HFF-Myc (cell line): ENCODE measurements at regions not wholly inside any gene's neighbourhood (a gene's known extent, or its start where the extent isn't known, plus 50 kb on each side); places are given as distances from the start of the nearest gene placed in this dataset.

ENCODE experiments used
- DNase-seq: peaks from one replicate; pipeline ENCODE4 v3.0.0-alpha.2; 2011; ENCODE audit warnings: low read depth; ENCODE audit errors: extremely low read depth
- H3K4me3 ChIP-seq: replicated peaks from 2 replicates; pipeline ENCODE4 v1.5.1; 2011; ENCODE audit warnings: low read depth, mild to moderate bottlenecking, control low read depth, low read length
- CTCF ChIP-seq: IDR thresholded peaks from 2 replicates; pipeline ENCODE4 v1.5.1; 2012; ENCODE audit warnings: mild to moderate bottlenecking, low read depth, low read length, control low read depth; ENCODE audit errors: missing control alignments

GRCh38 chr14:87847216-87847755 lies 145.7 kb downstream of the GALC start:
- H3K4me3 ChIP-seq, result no peak overlapping the region
- DNase-seq, result no peak
- no peak for TF ChIP-seq CTCF

- no peak for DNase-seq
- H3K4me3 ChIP-seq, result no peak overlapping the region
- no peak for TF ChIP-seq CTCF
Measured at GRCh38 chr14:87840906-87841305, 152.1 kb downstream of the GALC start.

GRCh38 chr14:87838931-87839330 lies 154.1 kb downstream of the GALC start:
- no peak for DNase-seq
- no peak overlapping the region for H3K4me3 ChIP-seq
- TF ChIP-seq CTCF, result no peak

GRCh38 chr14:87837296-87837695 lies 155.7 kb downstream of the GALC start:
- no peak for TF ChIP-seq CTCF
- no peak overlapping the region for H3K4me3 ChIP-seq
- DNase-seq, result no peak

- no peak for TF ChIP-seq CTCF
- no peak for DNase-seq
Measured at GRCh38 chr14:87834594-87834993, 158.4 kb downstream of the GALC start.

GRCh38 chr14:87833026-87833425 lies 160.0 kb downstream of the GALC start:
- H3K4me3 ChIP-seq, result no peak overlapping the region
- DNase-seq, result no peak
- TF ChIP-seq CTCF, result no peak

More at GRCh38 chr14:87834594-87834993, 158.4 kb downstream of the GALC start:
- no peak overlapping the region for H3K4me3 ChIP-seq

- DNase-seq, result no peak
- no peak overlapping the region for H3K4me3 ChIP-seq
- no peak for TF ChIP-seq CTCF
Measured at GRCh38 chr14:87830443-87831096, 162.4 kb downstream of the GALC start.
